GM11168 (cell line): ENCODE measurements at regions not wholly inside any gene's neighbourhood (a gene's known extent, or its start where the extent isn't known, plus 50 kb on each side); places are given as distances from the start of the nearest gene placed in this dataset.
"Not testable (repeated sequence)": the region's sequence is repeated elsewhere in the genome, so short reads cannot be mapped to it uniquely, and the experiment has no call there.

Experiments
- in situ Hi-C: fragments of 300-500 bp; cut with MboI; formaldehyde crosslinking; loops from one replicate; pipeline ENCODE4 v1.12.0; 2022; ENCODE audit warnings: low sequenced_read_pairs; ENCODE audit not compliant: unreplicated experiment

DNA sequence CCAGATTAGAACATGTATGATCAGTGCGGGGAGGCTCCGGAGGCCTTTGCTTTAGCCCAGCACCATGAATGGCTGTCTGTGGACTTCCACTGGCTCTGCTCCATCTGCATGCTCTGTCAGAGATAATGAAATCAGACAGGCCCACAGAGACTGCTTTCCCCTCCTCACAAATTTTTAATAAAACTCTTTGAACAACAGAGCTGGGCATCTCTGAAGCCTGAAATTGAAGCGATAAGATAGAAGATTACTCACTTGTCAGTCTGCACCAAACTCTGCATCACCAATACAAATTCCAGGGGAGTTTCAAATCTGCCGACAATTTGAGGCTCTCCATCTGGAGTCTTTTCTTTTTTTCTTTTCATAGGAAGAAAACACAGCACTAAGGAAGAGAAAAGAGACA lies 110.0 kb downstream of the DYRK2 start:
- in situ Hi-C loops, result no loop called here

- in situ Hi-C loops, result loop anchor here (10.0 kb wide), 1 partner anchor 165 kb away; no protein-coding TSS in a partner anchor
These were observed 111.3 kb downstream of the DYRK2 start for GRCh38 chr12:67759829-67760228.

GRCh38 chr12:67760586-67761275 lies 112.2 kb downstream of the DYRK2 start:
- in situ Hi-C loops, result loop anchor here (10.0 kb wide), 1 partner anchor 164 kb away; no protein-coding TSS in a partner anchor

DNA sequence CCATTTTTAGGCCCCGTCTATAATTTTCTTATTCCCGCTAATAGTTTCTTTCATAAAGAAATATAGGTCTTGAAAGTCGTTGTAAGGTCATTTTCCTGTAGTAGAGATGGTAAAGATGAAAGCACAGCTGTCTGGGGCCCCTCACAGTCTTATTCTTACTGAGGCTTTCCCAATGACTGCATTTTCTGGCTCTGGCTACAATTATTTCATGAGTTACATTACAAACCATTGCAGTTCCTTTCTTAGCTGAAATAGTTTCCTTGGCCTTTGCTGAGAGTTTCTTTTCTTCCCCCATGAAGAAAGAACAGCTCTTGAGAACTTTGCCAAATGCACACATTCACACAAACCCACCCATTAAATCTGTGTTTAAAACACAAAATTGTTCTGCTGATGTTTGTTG lies 113.0 kb downstream of the DYRK2 start:
- in situ Hi-C loops, result loop anchor here (10.0 kb wide), 1 partner anchor 163 kb away; no protein-coding TSS in a partner anchor

- in situ Hi-C loops, result loop anchor here (10.0 kb wide), 1 partner anchor 161 kb away; no protein-coding TSS in a partner anchor
These were observed 115.5 kb downstream of the DYRK2 start for GRCh38 chr12:67764055-67764454.

GRCh38 chr12:67764946-67765619 lies 116.5 kb downstream of the DYRK2 start:
- in situ Hi-C loops, result loop anchor here (10.0 kb wide), 1 partner anchor 160 kb away; no protein-coding TSS in a partner anchor

DNA sequence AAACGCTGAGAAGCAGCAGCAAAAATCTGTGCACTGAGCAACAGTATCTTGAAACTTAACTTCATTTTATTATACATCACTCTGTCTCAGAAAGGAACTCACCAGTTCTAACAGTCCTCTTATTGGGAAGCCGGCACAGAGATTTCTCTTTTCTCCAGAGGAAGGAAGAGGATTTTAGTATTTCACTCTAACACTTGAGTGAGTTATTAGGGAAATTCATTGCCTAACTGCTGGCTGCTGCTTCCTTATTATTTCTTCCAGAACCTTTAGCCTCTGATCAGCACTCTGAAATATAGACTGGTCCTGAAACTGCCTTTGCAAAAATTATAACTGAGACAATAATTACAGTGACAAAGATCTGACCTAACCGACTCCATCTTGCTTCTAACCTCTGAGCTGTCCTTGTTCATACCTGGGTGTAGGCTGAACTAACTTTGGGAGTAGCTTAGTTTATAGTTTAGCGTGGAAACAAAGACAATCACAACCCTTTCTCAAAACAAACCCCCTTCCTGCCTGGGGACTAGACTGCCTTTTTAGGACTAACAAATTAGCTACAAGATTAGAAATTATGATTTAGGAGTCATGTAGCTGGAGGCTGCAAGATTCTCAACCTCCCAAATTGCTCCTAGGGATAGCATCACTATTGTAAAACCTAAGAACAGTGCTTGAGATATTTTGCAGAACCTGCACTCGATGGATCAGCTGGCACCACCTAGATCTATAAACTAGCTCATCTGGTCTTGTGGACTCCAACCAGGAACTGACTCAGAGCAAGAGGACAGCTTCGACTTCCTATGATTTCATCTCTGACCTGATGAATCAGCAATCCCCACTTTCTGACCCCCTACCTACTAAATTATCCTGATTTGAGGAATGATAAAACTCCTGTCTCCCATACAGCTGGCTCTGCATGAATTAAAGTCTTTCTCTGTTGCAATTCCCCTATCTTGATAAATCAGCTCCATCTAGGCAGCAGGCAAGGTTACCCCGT lies 117.5 kb downstream of the DYRK2 start:
- in situ Hi-C loops, result loop anchor here (10.0 kb wide), 1 partner anchor 159 kb away; no protein-coding TSS in a partner anchor

DNA sequence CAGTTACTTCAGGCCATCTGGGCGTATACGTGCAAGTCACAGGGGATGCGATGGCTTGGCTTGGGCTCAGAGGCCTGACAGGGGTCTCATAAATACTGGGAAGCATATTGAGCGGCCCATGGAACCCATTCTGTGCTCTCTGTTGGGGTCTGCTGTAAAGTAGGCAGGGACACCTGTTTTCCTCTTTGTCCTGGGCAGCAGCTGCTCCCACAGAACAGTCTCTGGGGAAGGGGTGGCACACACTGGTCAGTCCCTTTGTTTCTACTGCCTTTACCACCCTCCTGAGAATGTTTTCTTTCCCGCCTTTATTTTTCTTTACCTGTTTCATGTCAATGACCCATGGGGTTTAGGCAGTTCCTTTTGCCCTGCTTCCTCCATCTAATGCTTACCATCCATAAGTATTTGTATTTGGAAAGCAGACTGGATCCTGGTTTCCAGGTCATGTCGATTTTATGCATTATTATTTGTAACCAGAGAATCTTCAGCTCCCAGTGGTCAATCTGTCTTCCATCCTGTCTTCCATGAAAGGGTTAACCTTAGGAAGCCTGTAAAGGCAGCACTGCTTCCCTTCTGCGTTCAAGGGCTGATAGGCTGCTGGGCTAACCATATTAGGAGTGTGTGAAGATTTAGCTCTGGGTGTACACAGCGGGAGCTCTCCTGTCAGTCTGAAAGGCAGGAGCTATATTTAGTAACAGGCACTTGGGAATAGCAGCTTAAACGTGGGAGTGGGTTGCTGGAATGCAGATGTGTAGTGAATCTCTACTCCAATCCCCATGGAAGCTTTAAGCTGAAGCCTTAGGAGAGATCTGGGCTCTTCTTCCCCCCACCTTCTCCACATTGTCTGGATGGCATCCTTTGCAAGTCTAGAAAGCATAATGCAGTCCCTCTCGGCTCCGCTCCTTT lies 124.0 kb downstream of the DYRK2 start:
- in situ Hi-C loops, result no loop called here

DNA sequence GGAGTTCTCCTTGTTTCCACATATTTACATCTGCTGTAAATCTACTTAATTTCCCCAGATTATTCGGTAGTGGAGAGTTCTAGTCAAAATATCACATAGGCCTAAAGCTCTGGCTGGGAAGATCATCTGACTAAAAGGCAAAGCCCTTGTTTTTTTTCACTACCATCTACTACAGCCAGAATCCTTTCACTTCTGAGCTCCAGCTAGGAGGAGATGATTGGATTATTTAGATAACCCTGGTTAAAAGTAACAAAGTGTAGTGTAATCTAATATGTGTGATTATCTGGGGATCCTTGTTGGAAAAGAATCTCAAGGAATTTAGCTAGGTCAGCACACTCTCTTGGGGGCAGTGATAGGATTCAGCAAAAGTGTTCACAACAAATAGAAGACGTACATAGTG lies 125.4 kb downstream of the DYRK2 start:
- in situ Hi-C loops, result no loop called here

DNA sequence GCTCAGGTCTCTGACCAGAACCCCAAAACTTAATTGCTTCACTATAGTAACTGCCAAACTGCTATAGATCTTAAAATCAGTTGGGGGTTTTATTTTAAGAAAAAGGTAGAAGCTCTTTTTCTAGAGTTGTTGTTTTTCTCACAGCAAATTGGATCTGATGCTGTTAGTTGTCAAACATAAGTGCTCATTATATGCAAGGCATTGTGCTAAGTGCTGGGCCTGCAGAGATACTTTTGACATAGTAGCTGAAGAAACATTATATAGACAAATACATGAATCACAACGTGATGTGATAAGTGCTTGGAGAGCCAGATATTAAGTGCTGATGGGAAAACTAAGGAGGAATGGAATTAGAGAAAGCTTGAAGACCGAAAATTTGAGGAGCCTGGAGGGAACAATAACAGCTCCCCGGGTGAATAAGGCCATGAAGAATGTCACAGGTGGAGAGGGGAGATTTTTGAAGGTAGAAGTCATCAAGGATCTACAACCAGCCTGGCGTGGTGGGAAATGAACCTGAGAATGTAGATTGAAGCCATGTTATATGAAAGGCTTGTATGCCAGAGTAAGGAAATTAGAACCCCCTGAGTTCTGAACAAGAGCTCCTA lies 126.5 kb downstream of the DYRK2 start:
- in situ Hi-C loops, result no loop called here

DNA sequence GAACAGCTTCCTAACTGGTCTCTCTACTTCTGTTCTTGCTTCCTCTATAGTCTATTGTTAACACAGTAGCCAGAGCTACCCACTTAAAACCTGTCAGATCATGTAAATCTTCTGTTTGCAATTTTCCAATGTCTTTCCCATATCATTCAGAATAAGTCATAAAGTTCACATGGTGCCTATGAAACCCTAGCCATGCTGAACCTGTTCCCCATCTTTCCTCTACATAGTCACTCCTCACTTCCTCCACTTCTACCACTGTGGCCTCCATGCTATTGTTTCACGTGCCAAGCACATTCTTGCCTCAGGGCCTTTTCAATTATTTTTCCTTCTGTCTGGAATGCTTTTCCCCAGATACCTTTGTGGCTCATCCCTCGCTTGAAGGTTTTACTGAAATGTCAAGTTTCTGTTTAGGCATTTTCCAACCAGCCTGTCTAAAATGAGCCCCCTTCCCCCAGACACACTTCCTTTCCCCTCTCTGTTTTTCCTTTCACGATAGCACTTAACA lies 132.1 kb downstream of the DYRK2 start:
- in situ Hi-C loops, result no loop called here

DNA sequence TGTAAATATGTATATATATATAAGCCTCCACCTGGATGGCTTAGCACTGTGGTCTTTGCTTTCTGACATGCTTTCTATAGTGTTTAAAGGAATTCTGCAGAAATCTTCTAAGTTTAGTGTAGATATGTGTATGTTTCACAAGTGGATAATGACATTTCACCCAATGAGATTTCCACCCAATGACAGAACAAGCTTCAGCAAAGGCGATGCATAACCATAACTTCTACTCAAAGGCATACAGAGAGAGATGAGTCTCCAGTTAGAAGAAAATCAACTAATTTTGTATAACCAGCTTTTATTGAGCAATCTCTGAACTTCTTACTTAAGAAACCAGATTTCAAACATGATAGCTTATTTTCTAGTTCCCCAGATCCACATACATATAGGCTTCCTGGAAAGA lies 134.0 kb downstream of the DYRK2 start:
- in situ Hi-C loops, result no loop called here

GRCh38 chr12:67783393-67783792 lies 134.8 kb downstream of the DYRK2 start:
- in situ Hi-C loops, result no loop called here

GRCh38 chr12:67784831-67785230 lies 136.3 kb downstream of the DYRK2 start:
- in situ Hi-C loops, result no loop called here

DNA sequence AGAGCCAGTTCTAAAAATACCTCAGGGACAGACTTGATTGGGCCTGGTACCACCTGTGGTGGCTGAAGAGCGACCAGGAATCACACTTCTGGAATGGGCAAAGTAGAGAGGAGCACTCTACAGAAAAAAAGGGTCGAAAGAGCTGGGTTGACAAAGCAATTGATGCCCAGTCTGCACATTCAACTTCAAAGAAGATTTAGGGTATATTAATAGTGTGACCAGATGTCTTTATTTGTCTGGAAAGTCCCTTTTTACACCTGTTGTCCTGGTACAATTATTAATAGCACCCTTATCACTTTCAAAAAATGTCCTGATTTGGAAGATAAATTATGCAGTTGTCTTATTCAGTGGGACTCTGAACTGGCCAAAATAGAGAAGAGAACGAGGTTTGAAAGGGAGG lies 137.5 kb downstream of the DYRK2 start:
- in situ Hi-C loops, result no loop called here

- in situ Hi-C loops, result no loop called here
These were observed 139.6 kb downstream of the DYRK2 start for GRCh38 chr12:67788118-67788517.

GRCh38 chr12:67789266-67789665 lies 140.7 kb downstream of the DYRK2 start:
- in situ Hi-C loops, result no loop called here

DNA sequence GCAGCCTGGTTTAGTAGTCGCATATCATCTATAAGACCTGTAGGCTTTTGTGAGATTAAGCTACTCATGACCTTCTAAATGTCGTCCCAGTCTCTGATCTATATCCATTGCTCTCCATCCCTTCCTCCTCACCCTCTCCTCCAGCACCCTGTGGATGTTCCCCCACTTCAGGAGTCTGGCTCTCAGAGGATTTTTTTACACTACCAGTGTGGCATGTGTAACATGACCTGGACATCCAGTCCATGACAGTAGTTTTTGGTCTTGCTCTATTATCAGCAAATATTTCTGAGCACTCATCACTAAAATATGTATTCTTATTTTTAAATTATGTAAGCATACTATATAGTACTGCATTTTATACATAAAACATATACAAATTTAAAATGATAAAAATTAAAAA lies 142.1 kb downstream of the DYRK2 start:
- in situ Hi-C loops, result no loop called here

- in situ Hi-C loops, result not testable (repeated sequence)
These were observed 142.8 kb downstream of the DYRK2 start for GRCh38 chr12:67791362-67791761.
